GM23338 (cell line): ENCODE measurements at regions not wholly inside any gene's neighbourhood (a gene's known extent, or its start where the extent isn't known, plus 50 kb on each side); places are given as distances from the start of the nearest gene placed in this dataset.
"Not testable (repeated sequence)": the region's sequence is repeated elsewhere in the genome, so short reads cannot be mapped to it uniquely, and the experiment has no call there.

Experiments
- ATAC-seq: fragments of 200-7000 bp; cut with Tn5 transposase; 3 replicates; pipeline ENCODE4 v1.9.1; 2020
- DNase-seq: peaks from one replicate; pipeline ENCODE4 v3.0.0-alpha.2; 2015; ENCODE audit warnings: low spot score
- H2AFZ ChIP-seq: fragments of 200-600 bp; sonication (generic); 2 replicates; pipeline ENCODE4 v1.8.0; 2016; ENCODE audit warnings: antibody characterized with exemption, mild to moderate bottlenecking, moderate library complexity
- H3F3A ChIP-seq: fragments of 200-600 bp; sonication (generic); replicated peaks from 2 replicates; pipeline ENCODE4 v1.8.0; 2017; ENCODE audit warnings: antibody characterized with exemption, mixed run types, low read depth
- H3K27ac ChIP-seq: fragments of 200-600 bp; sonication (generic); 2 replicates; pipeline ENCODE4 v1.6.1; 2016; ENCODE audit warnings: low read depth
- H3K27me3 ChIP-seq: fragments of 200-600 bp; sonication (generic); 2 replicates; pipeline ENCODE4 v1.8.0; 2016; ENCODE audit warnings: mild to moderate bottlenecking, mixed run types, moderate library complexity; ENCODE audit not compliant: insufficient read depth
- H3K36me3 ChIP-seq: fragments of 200-600 bp; sonication (generic); 2 replicates; pipeline ENCODE4 v1.8.0; 2016; ENCODE audit warnings: mild to moderate bottlenecking; ENCODE audit not compliant: insufficient read depth
- H3K4me1 ChIP-seq: fragments of 200-600 bp; sonication (generic); 2 replicates; pipeline ENCODE4 v1.8.0; 2016; ENCODE audit warnings: mild to moderate bottlenecking, moderate library complexity; ENCODE audit not compliant: insufficient read depth
- H3K4me2 ChIP-seq: fragments of 200-600 bp; sonication (generic); 2 replicates; pipeline ENCODE4 v1.7.1; 2017; ENCODE audit warnings: mixed run types
- H3K4me3 ChIP-seq: fragments of 200-600 bp; sonication (generic); 2 replicates; pipeline ENCODE4 v1.6.1; 2016; ENCODE audit warnings: mixed run types
- H3K79me2 ChIP-seq: fragments of 200-600 bp; sonication (generic); replicated peaks from 2 replicates; pipeline ENCODE4 v1.8.0; 2017; ENCODE audit warnings: mild to moderate bottlenecking; ENCODE audit not compliant: insufficient read depth
- H3K9me2 ChIP-seq: fragments of 200-600 bp; sonication (generic); 2 replicates; pipeline ENCODE4 v1.8.0; 2017; ENCODE audit not compliant: insufficient read depth
- H4K20me1 ChIP-seq: fragments of 200-600 bp; sonication (generic); replicated peaks from 2 replicates; pipeline ENCODE4 v1.8.0; 2017; ENCODE audit warnings: mild to moderate bottlenecking; ENCODE audit not compliant: insufficient read depth
- H3K27ac Mint-ChIP-seq: 2 replicates; pipeline ENCODE4 v1.8.0; 2020; ENCODE audit warnings: inconsistent platforms, mild to moderate bottlenecking, moderate library complexity, mixed read lengths
- H3K27me3 Mint-ChIP-seq: 3 replicates; pipeline ENCODE4 v1.8.0; 2022; ENCODE audit warnings: low read depth, mild to moderate bottlenecking, moderate library complexity, mixed read lengths, inconsistent platforms; ENCODE audit not compliant: insufficient read depth, poor library complexity
- H3K36me3 Mint-ChIP-seq: 3 replicates; pipeline ENCODE4 v1.8.0; 2021; ENCODE audit warnings: low read depth, mild to moderate bottlenecking, inconsistent platforms, moderate library complexity, mixed read lengths
- H3K4me1 Mint-ChIP-seq: 3 replicates; pipeline ENCODE4 v1.8.0; 2020; ENCODE audit warnings: mild to moderate bottlenecking, inconsistent platforms, mixed read lengths
- H3K4me3 Mint-ChIP-seq: 3 replicates; pipeline ENCODE4 v1.8.0; 2021; ENCODE audit warnings: moderate library complexity, mild to moderate bottlenecking, inconsistent platforms, mixed read lengths
- H3K9me3 Mint-ChIP-seq: 3 replicates; pipeline ENCODE4 v1.8.0; 2020; ENCODE audit warnings: moderate library complexity, mild to moderate bottlenecking, inconsistent platforms, mixed read lengths
- CREB1 ChIP-seq: fragments of 250-450 bp; sonication (Bioruptor Pico); IDR thresholded peaks from 2 replicates; pipeline ENCODE4 v1.5.0; 2020; ENCODE audit warnings: low read depth, mild to moderate bottlenecking, moderate library complexity
- NANOG ChIP-seq: IDR thresholded peaks from 2 replicates; pipeline ENCODE4 v1.6.1; 2016; ENCODE audit warnings: antibody characterized with exemption, borderline replicate concordance
- ZNF331 ChIP-seq: fragments of 250-450 bp; sonication (Bioruptor Pico); IDR thresholded peaks from 2 replicates; pipeline ENCODE4 v1.5.0; 2020; ENCODE audit warnings: low read depth, mild to moderate bottlenecking, moderate library complexity
- TF ChIP-seq, protein P1 (sequence below), 2 experiments: fragments of 200-600 bp in 1 of 2; sonication (generic) in 1 of 2; conservative IDR thresholded peaks; 2 replicates each; pipeline versions ENCODE4 v1.5.1 to v1.6.1; 2016 to 2017; ENCODE audit warnings: antibody characterized with exemption in 2 of 2, low read depth in 2 of 2, mild to moderate bottlenecking in 2 of 2, moderate library complexity in 1 of 2
- TF ChIP-seq, protein P2 (sequence below): fragments of 250-450 bp; sonication (Bioruptor Pico); IDR thresholded peaks from 2 replicates; pipeline ENCODE4 v1.5.0; 2020; ENCODE audit warnings: mild to moderate bottlenecking, moderate library complexity

DNA sequence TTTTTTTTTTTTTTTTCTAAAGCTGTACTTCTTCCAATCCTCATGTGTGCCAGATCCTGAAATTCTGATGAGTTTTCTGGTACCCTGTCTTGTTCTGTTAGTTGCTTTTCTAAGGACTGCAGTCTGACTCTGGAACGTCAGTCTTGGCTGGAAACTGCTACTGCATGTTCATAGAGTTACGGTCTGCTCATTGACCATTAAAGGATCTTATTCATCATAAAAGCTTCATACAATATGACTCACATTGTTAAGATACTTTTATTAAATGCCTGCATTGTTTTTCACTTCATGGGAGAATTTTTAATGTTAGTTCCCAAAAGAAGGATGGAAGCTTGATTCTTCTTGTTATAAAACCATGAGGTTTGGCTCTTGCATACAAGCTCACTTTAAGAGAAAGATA lies 233.6 kb downstream of the SYT10 start:
- H3K79me2 ChIP-seq = no peaks in the 10 kb centered on the region
- Mint-ChIP-seq H3K9me3 (peaks cover 5% of the 10 kb centered on the region; the same call in 1 of the 3 replicates), H3K36me3 (peaks cover 1% of the 10 kb centered on the region; the same call in 1 of the 3 replicates), H3K4me3 (no peak overlapping the region), H3K4me1 (no peaks in the 10 kb centered on the region), H3K27ac (no peak overlapping the region), H3K27me3 (no peaks in the 10 kb centered on the region)
- no peaks in the 10 kb centered on the region for H3K4me1 ChIP-seq
- H4K20me1 ChIP-seq = no peaks in the 10 kb centered on the region
- DNase-seq (no peak), ATAC-seq (no peak)
- no peaks in the 10 kb centered on the region for H3F3A ChIP-seq
- no peak for TF ChIP-seq NANOG
- TF ChIP-seq, protein P1, sequence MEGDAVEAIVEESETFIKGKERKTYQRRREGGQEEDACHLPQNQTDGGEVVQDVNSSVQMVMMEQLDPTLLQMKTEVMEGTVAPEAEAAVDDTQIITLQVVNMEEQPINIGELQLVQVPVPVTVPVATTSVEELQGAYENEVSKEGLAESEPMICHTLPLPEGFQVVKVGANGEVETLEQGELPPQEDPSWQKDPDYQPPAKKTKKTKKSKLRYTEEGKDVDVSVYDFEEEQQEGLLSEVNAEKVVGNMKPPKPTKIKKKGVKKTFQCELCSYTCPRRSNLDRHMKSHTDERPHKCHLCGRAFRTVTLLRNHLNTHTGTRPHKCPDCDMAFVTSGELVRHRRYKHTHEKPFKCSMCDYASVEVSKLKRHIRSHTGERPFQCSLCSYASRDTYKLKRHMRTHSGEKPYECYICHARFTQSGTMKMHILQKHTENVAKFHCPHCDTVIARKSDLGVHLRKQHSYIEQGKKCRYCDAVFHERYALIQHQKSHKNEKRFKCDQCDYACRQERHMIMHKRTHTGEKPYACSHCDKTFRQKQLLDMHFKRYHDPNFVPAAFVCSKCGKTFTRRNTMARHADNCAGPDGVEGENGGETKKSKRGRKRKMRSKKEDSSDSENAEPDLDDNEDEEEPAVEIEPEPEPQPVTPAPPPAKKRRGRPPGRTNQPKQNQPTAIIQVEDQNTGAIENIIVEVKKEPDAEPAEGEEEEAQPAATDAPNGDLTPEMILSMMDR (conservative IDR thresholded peaks at IDR 0.05; ENCODE audit: low read depth in 2 of 2) = no peak
- no peaks in the 10 kb centered on the region for H3K36me3 ChIP-seq
- no peak overlapping the region for H3K4me2 ChIP-seq
- no peak overlapping the region for H3K4me3 ChIP-seq
- no peak overlapping the region for H3K27ac ChIP-seq
- no peaks in the 10 kb centered on the region for H3K27me3 ChIP-seq
- no peak overlapping the region for H2AFZ ChIP-seq
- no peaks in the 10 kb centered on the region for H3K9me2 ChIP-seq

DNA sequence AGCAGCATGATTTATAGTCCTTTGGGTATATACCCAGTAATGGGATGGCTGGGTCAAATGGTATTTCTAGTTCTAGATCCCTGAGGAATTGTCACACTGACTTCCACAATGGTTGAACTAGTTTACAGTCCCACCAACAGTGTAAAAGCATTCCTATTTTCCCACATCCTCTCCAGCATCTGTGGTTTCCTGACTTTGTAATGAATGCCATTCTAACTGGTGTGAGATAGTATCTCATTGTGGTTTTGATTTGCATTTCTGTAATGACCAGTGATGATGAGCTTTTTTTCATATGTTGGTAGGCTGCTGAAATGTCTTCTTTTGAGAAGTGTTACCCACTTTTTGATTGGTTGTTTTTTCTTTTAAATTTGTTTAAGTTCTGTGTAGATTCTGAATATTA lies 245.2 kb downstream of the SYT10 start:
- not testable (repeated sequence) for H3K4me1 ChIP-seq, H4K20me1 ChIP-seq, H3K27me3 ChIP-seq, ATAC-seq, H3K79me2 ChIP-seq, H3F3A ChIP-seq, H3K27ac Mint-ChIP-seq, H3K36me3 Mint-ChIP-seq, H3K27me3 Mint-ChIP-seq, H3K4me2 ChIP-seq, H3K27ac ChIP-seq, H3K4me3 ChIP-seq, H3K4me3 Mint-ChIP-seq, H3K36me3 ChIP-seq, H3K4me1 Mint-ChIP-seq, DNase-seq, H3K9me2 ChIP-seq, H2AFZ ChIP-seq
- peaks cover 34% of the 10 kb centered on the region for H3K9me3 Mint-ChIP-seq

- no peaks in the 10 kb centered on the region for H3K36me3 Mint-ChIP-seq
- peaks cover 2% of the 10 kb centered on the region for H3K27me3 Mint-ChIP-seq
- H3K27ac Mint-ChIP-seq = no peak overlapping the region
- no peak overlapping the region for H2AFZ ChIP-seq
- H3K9me2 ChIP-seq = 0 out of 2 replicates have a peak, but pooled peaks cover 3% of the 10 kb centered on the region
- H3K4me1 ChIP-seq = no peaks in the 10 kb centered on the region
- H3K9me3 Mint-ChIP-seq = peaks cover 36% of the 10 kb centered on the region
- H3K36me3 ChIP-seq = peaks cover 4% of the 10 kb centered on the region; the same call in 1 of the 2 replicates
- DNase-seq (no peak), ATAC-seq (no peak)
- no peak overlapping the region for H3K27ac ChIP-seq
- no peaks in the 10 kb centered on the region for H3K4me1 Mint-ChIP-seq
- H3K4me2 ChIP-seq = no peak overlapping the region
- H3K79me2 ChIP-seq = no peaks in the 10 kb centered on the region
- no peak overlapping the region for H3K4me3 Mint-ChIP-seq
- no peaks in the 10 kb centered on the region for H3F3A ChIP-seq
- H4K20me1 ChIP-seq = no peaks in the 10 kb centered on the region
- H3K27me3 ChIP-seq = no peaks in the 10 kb centered on the region
- H3K4me3 ChIP-seq = no peak overlapping the region
- TF ChIP-seq, protein P1 (conservative IDR thresholded peaks at IDR 0.05; ENCODE audit: low read depth in 2 of 2) = no peak
- TF ChIP-seq ZNF331 (CRISPR knock-in tag) (no peak), CREB1 (CRISPR knock-in tag) (no peak), NANOG (no peak)
- TF ChIP-seq, protein P2, sequence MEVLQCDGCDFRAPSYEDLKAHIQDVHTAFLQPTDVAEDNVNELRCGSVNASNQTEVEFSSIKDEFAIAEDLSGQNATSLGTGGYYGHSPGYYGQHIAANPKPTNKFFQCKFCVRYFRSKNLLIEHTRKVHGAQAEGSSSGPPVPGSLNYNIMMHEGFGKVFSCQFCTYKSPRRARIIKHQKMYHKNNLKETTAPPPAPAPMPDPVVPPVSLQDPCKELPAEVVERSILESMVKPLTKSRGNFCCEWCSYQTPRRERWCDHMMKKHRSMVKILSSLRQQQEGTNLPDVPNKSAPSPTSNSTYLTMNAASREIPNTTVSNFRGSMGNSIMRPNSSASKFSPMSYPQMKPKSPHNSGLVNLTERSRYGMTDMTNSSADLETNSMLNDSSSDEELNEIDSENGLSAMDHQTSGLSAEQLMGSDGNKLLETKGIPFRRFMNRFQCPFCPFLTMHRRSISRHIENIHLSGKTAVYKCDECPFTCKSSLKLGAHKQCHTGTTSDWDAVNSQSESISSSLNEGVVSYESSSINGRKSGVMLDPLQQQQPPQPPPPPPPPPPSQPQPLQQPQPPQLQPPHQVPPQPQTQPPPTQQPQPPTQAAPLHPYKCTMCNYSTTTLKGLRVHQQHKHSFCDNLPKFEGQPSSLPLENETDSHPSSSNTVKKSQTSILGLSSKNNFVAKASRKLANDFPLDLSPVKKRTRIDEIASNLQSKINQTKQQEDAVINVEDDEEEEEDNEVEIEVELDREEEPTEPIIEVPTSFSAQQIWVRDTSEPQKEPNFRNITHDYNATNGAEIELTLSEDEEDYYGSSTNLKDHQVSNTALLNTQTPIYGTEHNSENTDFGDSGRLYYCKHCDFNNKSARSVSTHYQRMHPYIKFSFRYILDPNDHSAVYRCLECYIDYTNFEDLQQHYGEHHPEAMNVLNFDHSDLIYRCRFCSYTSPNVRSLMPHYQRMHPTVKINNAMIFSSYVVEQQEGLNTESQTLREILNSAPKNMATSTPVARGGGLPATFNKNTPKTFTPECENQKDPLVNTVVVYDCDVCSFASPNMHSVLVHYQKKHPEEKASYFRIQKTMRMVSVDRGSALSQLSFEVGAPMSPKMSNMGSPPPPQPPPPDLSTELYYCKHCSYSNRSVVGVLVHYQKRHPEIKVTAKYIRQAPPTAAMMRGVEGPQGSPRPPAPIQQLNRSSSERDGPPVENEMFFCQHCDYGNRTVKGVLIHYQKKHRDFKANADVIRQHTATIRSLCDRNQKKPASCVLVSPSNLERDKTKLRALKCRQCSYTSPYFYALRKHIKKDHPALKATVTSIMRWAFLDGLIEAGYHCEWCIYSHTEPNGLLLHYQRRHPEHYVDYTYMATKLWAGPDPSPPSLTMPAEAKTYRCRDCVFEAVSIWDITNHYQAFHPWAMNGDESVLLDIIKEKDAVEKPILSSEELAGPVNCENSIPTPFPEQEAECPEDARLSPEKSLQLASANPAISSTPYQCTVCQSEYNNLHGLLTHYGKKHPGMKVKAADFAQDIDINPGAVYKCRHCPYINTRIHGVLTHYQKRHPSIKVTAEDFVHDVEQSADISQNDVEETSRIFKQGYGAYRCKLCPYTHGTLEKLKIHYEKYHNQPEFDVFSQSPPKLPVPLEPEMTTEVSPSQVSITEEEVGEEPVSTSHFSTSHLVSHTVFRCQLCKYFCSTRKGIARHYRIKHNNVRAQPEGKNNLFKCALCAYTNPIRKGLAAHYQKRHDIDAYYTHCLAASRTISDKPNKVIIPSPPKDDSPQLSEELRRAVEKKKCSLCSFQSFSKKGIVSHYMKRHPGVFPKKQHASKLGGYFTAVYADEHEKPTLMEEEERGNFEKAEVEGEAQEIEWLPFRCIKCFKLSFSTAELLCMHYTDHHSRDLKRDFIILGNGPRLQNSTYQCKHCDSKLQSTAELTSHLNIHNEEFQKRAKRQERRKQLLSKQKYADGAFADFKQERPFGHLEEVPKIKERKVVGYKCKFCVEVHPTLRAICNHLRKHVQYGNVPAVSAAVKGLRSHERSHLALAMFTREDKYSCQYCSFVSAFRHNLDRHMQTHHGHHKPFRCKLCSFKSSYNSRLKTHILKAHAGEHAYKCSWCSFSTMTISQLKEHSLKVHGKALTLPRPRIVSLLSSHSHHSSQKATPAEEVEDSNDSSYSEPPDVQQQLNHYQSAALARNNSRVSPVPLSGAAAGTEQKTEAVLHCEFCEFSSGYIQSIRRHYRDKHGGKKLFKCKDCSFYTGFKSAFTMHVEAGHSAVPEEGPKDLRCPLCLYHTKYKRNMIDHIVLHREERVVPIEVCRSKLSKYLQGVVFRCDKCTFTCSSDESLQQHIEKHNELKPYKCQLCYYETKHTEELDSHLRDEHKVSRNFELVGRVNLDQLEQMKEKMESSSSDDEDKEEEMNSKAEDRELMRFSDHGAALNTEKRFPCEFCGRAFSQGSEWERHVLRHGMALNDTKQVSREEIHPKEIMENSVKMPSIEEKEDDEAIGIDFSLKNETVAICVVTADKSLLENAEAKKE (CRISPR knock-in tag) = no peak
Measured at GRCh38 chr12:33192226-33192625, 247.4 kb downstream of the SYT10 start.
